BJ (cell line): ENCODE measurements at regions not wholly inside any gene's neighbourhood (a gene's known extent, or its start where the extent isn't known, plus 50 kb on each side); places are given as distances from the start of the nearest gene placed in this dataset.

Experiments used
- CTCF ChIA-PET: fragments of 350-600 bp; formaldehyde crosslinking; extraction: SDS; loops from one replicate; lab custom pipeline; 2021; ENCODE audit warnings: antibody characterized with exemption, inconsistent platforms; lab: Yijun Ruan, JAX
- POLR2A ChIA-PET: fragments of 300-600 bp; sonication (Branson Sonifier 250); formaldehyde crosslinking; extraction: SDS; loops from one replicate; lab custom pipeline; 2021; ENCODE audit warnings: antibody characterized with exemption; lab: Charles Lee
- DNase-seq: peaks from one replicate; pipeline ENCODE4 v3.0.0-alpha.2; 2011; ENCODE audit warnings: low read depth
- H3K27me3 ChIP-seq: 2 replicates; pipeline ENCODE4 v1.6.0; 2011; ENCODE audit warnings: low read length; ENCODE audit not compliant: control insufficient read depth, insufficient read depth
- H3K36me3 ChIP-seq: 2 replicates; pipeline ENCODE4 v1.5.1; 2011; ENCODE audit warnings: low read length; ENCODE audit not compliant: control insufficient read depth, insufficient read depth
- H3K4me3 ChIP-seq: 2 replicates; pipeline ENCODE4 v1.5.1; 2011; ENCODE audit warnings: low read depth, mild to moderate bottlenecking, control low read depth, low read length
- CTCF ChIP-seq: IDR thresholded peaks from 2 replicates; pipeline ENCODE4 v1.5.1; 2011; ENCODE audit warnings: low read depth, mild to moderate bottlenecking, control low read depth, inconsistent platforms, low read length, moderate library complexity; ENCODE audit not compliant: insufficient read depth

- CTCF ChIA-PET, result interaction anchor here (0.6 to 1.4 kb wide), 2 partner anchors 102 to 103 kb away, joined by 3 to 4 read pairs; no protein-coding TSS in a partner anchor
- Histone ChIP-seq H3K27me3 (no peaks in the 10 kb centered on the region), H3K36me3 (no peaks in the 10 kb centered on the region), H3K4me3 (no peak overlapping the region)
- POLR2A ChIA-PET, result no interaction called here
- no peak for DNase-seq
- no peak for TF ChIP-seq CTCF
Observed at GRCh38 chr11:123304828-123305466, 109.9 kb upstream of the CLMP start.

- H3K27me3 ChIP-seq, result no peaks in the 10 kb centered on the region
- H3K4me3 ChIP-seq, result no peak overlapping the region
- no peak for DNase-seq
- no peaks in the 10 kb centered on the region for H3K36me3 ChIP-seq
- ChIA-PET POLR2A (no interaction called here), CTCF (interaction anchor here (0.7 to 1.2 kb wide), 3 partner anchors 29 to 172 kb away, joined by 3 to 5 read pairs (median 3); no protein-coding TSS in a partner anchor)
- no peak for TF ChIP-seq CTCF
Observed at GRCh38 chr11:123303924-123304323, 108.9 kb upstream of the CLMP start.

GRCh38 chr11:123302751-123303195, 107.7 kb upstream of the CLMP start:
- no peak overlapping the region for H3K4me3 ChIP-seq
- CTCF ChIA-PET, result interaction anchor here (0.7 to 3.1 kb wide), 4 partner anchors 25 to 114 kb away, joined by 3 to 22 read pairs (median 4); no protein-coding TSS in a partner anchor
- no peaks in the 10 kb centered on the region for H3K36me3 ChIP-seq
- TF ChIP-seq CTCF, result peak; percentile 57
- H3K27me3 ChIP-seq, result no peaks in the 10 kb centered on the region
- DNase-seq, result peak; percentile 38
- POLR2A ChIA-PET, result no interaction called here

GRCh38 chr11:123301696-123302400, 106.8 kb upstream of the CLMP start:
- no peak for DNase-seq
- ChIA-PET CTCF (interaction anchor here (0.6 to 3.7 kb wide), 17 partner anchors 9 to 643 kb away, joined by 3 to 28 read pairs (median 4); no protein-coding TSS in a partner anchor), POLR2A (no interaction called here)
- peak overlapping the region; percentile 31 for H3K4me3 ChIP-seq
- TF ChIP-seq CTCF, result peak; percentile 66
- no peaks in the 10 kb centered on the region for H3K27me3 ChIP-seq
- H3K36me3 ChIP-seq, result no peaks in the 10 kb centered on the region

GRCh38 chr11:123301013-123301591, 106.1 kb upstream of the CLMP start:
- CTCF ChIA-PET, result interaction anchor here (0.6 to 3.7 kb wide), 20 partner anchors 8 to 258 kb away, joined by 3 to 28 read pairs (median 4); no protein-coding TSS in a partner anchor
- TF ChIP-seq CTCF, result no peak
- Histone ChIP-seq H3K36me3 (no peaks in the 10 kb centered on the region), H3K4me3 (peak overlapping the region; percentile 2; the same call in 1 of the 2 replicates), H3K27me3 (no peaks in the 10 kb centered on the region)
- POLR2A ChIA-PET, result no interaction called here
- peak; percentile 26 for DNase-seq
